ENCODE measurements at regions not wholly inside any gene's neighbourhood (a gene's known extent, or its start where the extent isn't known, plus 50 kb on each side); places are given as distances from the start of the nearest gene placed in this dataset.
A peak's percentile ranks its signal among the peaks of the same experiment; 100 is the strongest.

DNA sequence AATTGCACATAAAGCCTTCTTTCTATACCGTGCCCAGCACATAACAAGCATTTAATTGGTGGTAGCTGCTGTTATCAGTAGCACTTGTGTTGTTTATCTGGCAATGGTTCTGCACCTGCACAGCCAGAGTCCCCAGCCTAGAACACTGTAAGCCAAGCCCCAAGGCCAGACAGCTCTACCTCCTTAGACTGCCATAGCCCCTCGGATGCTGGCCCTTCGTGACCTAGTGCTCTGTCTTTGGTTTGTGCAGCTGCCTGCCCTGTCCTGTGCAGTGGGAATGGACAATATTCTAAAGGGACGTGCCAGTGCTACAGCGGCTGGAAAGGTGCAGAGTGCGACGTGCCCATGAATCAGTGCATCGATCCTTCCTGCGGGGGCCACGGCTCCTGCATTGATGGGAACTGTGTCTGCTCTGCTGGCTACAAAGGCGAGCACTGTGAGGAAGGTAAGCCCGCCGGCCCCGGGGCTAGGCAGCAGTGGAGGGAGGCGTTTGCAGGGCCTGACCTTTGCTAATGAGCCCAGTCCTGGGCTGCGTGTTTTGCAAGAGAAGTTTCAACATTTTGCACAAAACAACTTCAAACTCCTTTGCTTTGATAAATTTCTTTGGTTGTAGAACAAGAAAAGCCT, 173.3 kb upstream of the WWC1 start:
- DNase-seq (ENCODE audit: extremely low spot score): no peak
- ChIA-PET CTCF (interaction anchor here (2.1 to 2.6 kb wide), 2 partner anchors 14 to 102 kb away, joined by 8 to 13 read pairs; no protein-coding TSS in a partner anchor), POLR2A (no interaction called here)
- TF ChIP-seq, protein P1, sequence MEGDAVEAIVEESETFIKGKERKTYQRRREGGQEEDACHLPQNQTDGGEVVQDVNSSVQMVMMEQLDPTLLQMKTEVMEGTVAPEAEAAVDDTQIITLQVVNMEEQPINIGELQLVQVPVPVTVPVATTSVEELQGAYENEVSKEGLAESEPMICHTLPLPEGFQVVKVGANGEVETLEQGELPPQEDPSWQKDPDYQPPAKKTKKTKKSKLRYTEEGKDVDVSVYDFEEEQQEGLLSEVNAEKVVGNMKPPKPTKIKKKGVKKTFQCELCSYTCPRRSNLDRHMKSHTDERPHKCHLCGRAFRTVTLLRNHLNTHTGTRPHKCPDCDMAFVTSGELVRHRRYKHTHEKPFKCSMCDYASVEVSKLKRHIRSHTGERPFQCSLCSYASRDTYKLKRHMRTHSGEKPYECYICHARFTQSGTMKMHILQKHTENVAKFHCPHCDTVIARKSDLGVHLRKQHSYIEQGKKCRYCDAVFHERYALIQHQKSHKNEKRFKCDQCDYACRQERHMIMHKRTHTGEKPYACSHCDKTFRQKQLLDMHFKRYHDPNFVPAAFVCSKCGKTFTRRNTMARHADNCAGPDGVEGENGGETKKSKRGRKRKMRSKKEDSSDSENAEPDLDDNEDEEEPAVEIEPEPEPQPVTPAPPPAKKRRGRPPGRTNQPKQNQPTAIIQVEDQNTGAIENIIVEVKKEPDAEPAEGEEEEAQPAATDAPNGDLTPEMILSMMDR (IDR thresholded peaks at IDR 0.05; ENCODE audit: control extremely low read depth, extremely low read depth, low read depth, missing control alignments): no peak

DNA sequence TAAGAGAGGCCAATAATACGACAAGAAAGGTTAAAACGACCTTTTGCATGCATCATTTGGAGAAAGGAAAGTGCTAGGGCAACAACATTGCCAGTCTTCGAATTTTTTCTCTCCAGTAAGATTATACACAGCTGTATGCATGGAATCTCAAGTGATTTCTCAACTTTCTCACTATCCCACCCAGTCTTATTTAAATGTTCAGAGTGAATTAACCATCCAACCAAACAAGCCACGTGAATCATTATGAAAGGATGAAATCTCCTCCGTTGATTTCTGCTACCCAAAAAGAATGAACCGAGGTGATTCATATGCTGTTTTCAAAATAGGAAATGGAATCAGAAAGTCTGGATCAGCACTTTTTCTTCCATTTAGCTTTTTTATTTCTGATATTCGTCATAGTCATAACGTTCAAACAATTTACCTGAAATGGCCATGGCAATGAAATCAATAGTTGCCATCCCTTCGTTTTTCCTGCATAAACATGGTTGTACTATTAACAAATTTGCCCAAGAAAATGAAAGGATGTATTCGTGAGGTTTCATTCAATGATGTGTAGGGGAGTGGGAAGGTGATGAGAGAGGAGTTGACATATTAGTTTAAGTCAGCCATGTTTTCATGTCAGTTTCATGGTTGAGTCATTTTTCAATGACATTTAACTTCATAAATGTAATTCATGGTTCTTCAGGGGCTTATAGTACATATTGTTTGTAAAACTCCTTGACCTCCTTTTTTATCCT, 170.9 kb upstream of the WWC1 start:
- CTCF ChIA-PET: interaction anchor here (1.0 to 1.5 kb wide), 4 partner anchors 8 to 92 kb away, joined by 3 to 4 read pairs (median 3); no protein-coding TSS in a partner anchor
- TF ChIP-seq, protein P1 (IDR thresholded peaks at IDR 0.05; ENCODE audit: control extremely low read depth, extremely low read depth, low read depth, missing control alignments): no peak
- no peak for DNase-seq (ENCODE audit: extremely low spot score)
- POLR2A ChIA-PET: no interaction called here

DNA sequence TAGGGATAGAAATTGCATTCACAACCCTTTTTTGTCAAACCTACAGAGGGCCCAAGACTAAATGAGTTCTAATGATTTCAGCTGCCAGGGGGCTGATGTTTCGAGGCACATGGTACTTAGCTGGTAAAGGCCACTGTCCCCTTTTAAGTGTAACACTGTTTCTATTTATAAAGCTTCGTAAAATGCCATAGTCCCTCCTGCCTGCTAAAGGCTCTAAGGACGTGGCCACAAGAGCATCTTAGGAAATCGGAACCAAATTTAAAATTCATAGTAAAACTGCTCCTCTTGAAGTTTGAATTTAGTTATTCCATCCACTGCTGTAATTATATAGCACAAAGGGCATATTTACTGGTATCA, 170.3 kb upstream of the WWC1 start:
- ChIA-PET CTCF (interaction anchor here (1.0 to 1.8 kb wide), 3 partner anchors 9 to 16 kb away, joined by 3 to 4 read pairs (median 3); no protein-coding TSS in a partner anchor), POLR2A (no interaction called here)
- TF ChIP-seq, protein P1 (IDR thresholded peaks at IDR 0.05; ENCODE audit: control extremely low read depth, extremely low read depth, low read depth, missing control alignments): no peak
- DNase-seq (ENCODE audit: extremely low spot score): no peak

DNA sequence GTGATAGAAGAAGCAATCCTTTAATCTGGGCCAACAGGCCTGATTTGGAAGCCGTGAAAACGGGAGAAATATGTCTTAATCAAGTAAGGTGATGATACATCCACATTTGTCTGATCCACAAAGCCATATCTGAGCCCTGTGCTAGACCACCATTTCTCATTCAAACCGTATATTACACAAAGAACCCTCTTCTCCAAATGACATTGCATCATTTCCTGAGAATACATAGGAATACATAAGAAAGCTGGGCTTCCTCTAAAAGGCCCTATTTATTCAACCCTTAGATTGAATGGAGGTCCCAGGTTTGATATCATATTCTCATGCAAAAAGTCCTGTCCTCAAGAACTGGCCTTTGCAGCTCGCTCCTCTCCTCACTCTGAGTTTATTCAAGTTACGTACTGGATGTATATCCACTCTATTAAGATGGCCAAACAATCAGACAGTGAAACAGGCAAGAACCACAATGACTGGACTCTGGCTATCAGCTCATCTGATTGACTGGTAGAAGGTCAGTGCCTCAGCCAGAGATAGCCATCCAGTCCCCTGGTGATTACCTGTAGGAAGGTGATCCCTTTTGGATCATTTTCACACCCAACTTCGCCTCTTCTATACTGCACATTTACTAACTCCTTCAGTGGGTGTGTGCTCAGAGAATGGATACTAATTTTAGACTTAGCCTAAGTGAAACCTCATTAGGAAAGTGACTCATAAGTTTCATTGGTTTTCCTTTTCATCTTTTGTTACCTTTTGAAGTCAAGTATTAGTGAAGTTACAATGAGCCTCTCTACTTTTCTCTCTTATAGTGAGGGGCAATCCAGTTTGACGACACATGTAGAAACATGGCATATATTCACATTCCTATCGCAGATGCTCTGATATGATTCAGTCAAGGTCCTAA, 167.6 kb upstream of the WWC1 start:
- ChIA-PET POLR2A (no interaction called here), CTCF (interaction anchor here (0.8 to 1.7 kb wide), 4 partner anchors 8 to 96 kb away, joined by 3 to 9 read pairs (median 4); no protein-coding TSS in a partner anchor)
- DNase-seq (ENCODE audit: extremely low spot score): peak; percentile 59
- TF ChIP-seq, protein P1 (IDR thresholded peaks at IDR 0.05; ENCODE audit: control extremely low read depth, extremely low read depth, low read depth, missing control alignments): no peak

DNA sequence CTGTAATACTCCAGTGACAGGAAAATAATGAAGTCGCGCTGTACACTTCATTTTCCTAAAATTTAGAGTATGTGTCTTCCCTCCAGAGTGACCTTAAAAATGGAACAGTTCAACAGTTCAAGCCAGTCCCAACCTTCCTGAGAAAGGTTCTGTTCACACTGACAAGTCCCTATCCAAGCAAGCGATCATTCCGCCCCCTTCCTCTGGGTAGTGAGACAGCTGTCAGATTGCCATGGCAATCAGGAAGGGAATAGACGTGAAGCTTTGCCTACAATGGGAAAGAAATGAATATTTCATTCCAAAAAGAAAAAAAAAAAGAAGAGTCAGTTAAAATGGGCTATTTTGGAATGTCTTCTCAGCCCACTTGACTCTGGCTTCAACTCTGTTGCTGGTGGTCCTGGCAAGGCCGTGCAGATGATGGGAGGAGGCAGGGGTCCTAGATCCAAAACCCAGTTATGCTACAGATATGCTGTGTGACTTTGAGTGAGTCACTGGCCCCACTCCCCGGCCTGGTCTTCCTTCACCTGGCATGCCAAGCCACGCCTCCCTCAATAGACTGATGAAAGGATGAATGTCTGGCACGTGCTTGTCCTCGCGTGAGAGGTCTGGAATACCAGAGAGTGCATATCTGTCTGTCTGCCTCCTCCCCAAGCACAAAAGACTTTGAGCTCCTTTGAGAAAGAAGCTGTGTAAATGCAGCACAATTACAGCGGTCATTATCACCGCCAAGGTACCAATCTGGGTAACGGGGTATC, 165.8 kb upstream of the WWC1 start:
- CTCF ChIA-PET: interaction anchor here (1.2 to 2.1 kb wide), 2 partner anchors 11 to 12 kb away, joined by 3 to 4 read pairs; no protein-coding TSS in a partner anchor
- DNase-seq (ENCODE audit: extremely low spot score): no peak
- TF ChIP-seq, protein P1 (IDR thresholded peaks at IDR 0.05; ENCODE audit: control extremely low read depth, extremely low read depth, low read depth, missing control alignments): no peak
- POLR2A ChIA-PET: no interaction called here

Measured in GM10248 (cell line).